Effector memory CD4-positive, alpha-beta T cell (primary cell): ENCODE measurements at regions not wholly inside any gene's neighbourhood (a gene's known extent, or its start where the extent isn't known, plus 50 kb on each side); places are given as distances from the start of the nearest gene placed in this dataset.
"Not testable (repeated sequence)": the region's sequence is repeated elsewhere in the genome, so short reads cannot be mapped to it uniquely, and the experiment has no call there.

Experiments
- DNase-seq, 3 donors: peaks; one replicate each; pipeline ENCODE4 v3.0.0-alpha.2; 2020
- H3K27ac ChIP-seq: 2 replicates; pipeline ENCODE4 v1.7.0; 2013; ENCODE audit warnings: mild to moderate bottlenecking, low read length, moderate library complexity; ENCODE audit not compliant: insufficient read depth, poor library complexity, severe bottlenecking
- H3K27me3 ChIP-seq: replicated peaks from 2 replicates; pipeline ENCODE4 v1.7.0; 2013; ENCODE audit warnings: mild to moderate bottlenecking, low read length; ENCODE audit not compliant: insufficient read depth, control insufficient read depth, poor library complexity, severe bottlenecking
- H3K36me3 ChIP-seq: 2 replicates; pipeline ENCODE4 v1.7.0; 2013; ENCODE audit warnings: mild to moderate bottlenecking, low read length, moderate library complexity; ENCODE audit not compliant: control insufficient read depth, insufficient read depth
- H3K4me1 ChIP-seq: 2 replicates; pipeline ENCODE4 v1.7.0; 2013; ENCODE audit warnings: low read length, mild to moderate bottlenecking; ENCODE audit not compliant: control insufficient read depth, insufficient read depth, poor library complexity, severe bottlenecking
- H3K4me3 ChIP-seq: 2 replicates; pipeline ENCODE4 v1.7.0; 2013; ENCODE audit warnings: low read length, low read depth, mild to moderate bottlenecking; ENCODE audit not compliant: insufficient read depth, poor library complexity, severe bottlenecking
- H3K9me3 ChIP-seq: 2 replicates; pipeline ENCODE4 v1.7.0; 2013; ENCODE audit warnings: mild to moderate bottlenecking, low read length, moderate library complexity; ENCODE audit not compliant: control insufficient read depth

GRCh38 chr5:34187441-34187840 lies 144.4 kb upstream of the C1QTNF3 start:
- H3K27ac ChIP-seq, H3K27me3 ChIP-seq, DNase-seq, H3K4me3 ChIP-seq, H3K4me1 ChIP-seq, H3K36me3 ChIP-seq, H3K9me3 ChIP-seq: not testable (repeated sequence)

- H3K4me3 ChIP-seq, H3K9me3 ChIP-seq, H3K27ac ChIP-seq, H3K36me3 ChIP-seq, H3K4me1 ChIP-seq, H3K27me3 ChIP-seq: not testable (repeated sequence)
- DNase-seq, result peak in 1 of 3 donors; percentile 37
Observed at GRCh38 chr5:34188001-34188822, 145.2 kb upstream of the C1QTNF3 start.

GRCh38 chr5:34189246-34189645 lies 146.2 kb upstream of the C1QTNF3 start:
- not testable (repeated sequence) for H3K36me3 ChIP-seq, H3K9me3 ChIP-seq, H3K4me3 ChIP-seq, H3K27ac ChIP-seq, H3K27me3 ChIP-seq, DNase-seq, H3K4me1 ChIP-seq

GRCh38 chr5:34189752-34190411 lies 146.9 kb upstream of the C1QTNF3 start:
- not testable (repeated sequence) for H3K36me3 ChIP-seq, H3K27ac ChIP-seq, H3K9me3 ChIP-seq, H3K27me3 ChIP-seq, H3K4me3 ChIP-seq, H3K4me1 ChIP-seq, DNase-seq

GRCh38 chr5:34190466-34190865 lies 147.5 kb upstream of the C1QTNF3 start:
- not testable (repeated sequence) for H3K4me1 ChIP-seq, DNase-seq

GRCh38 chr5:34191279-34191744 lies 148.3 kb upstream of the C1QTNF3 start:
- H3K4me1 ChIP-seq, H3K27ac ChIP-seq, H3K4me3 ChIP-seq, H3K27me3 ChIP-seq, DNase-seq, H3K9me3 ChIP-seq, H3K36me3 ChIP-seq: not testable (repeated sequence)

More at GRCh38 chr5:34190466-34190865, 147.5 kb upstream of the C1QTNF3 start:
- not testable (repeated sequence) for H3K9me3 ChIP-seq, H3K27me3 ChIP-seq, H3K27ac ChIP-seq, H3K36me3 ChIP-seq, H3K4me3 ChIP-seq

DNA sequence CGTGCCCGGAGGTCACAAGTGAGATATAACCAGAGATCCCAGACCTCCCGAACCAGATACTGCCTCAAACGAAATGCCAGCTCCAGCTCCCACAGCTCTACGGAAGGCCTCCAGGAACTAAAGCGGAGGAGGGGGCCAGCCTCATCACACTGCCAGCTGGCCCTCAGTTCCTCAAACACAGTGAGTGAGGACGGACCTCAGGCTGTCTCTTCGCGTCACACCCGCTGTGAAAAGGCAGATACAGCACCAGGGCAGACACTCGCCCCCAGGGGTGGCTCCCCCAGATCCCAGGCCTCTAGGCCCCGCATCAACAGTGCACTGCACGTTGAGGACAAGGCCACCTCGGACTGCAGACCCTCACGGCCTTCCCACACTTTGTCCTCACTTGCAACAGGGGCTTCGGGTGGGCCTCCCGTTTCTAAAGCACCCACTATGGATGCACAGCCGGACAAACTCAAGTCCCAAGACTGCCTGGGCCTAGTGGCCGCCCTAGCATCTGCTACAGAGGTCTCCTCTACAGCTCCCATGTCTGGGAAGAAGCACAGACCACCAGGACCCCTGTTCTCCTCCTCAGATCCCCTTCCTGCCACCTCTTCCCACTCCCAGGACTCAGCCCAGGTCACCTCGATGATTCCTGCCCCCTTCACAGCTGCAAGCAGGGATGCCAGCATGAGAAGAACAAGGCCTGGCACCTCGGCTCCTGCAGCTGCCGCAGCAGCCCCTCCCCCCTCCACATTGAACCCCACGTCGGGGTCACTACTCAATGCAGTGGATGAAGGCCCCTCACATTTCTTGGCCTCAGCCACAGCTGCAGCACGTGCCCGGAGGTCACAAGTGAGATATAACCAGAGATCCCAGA lies 149.3 kb upstream of the C1QTNF3 start:
- H3K4me3 ChIP-seq, H3K9me3 ChIP-seq, DNase-seq, H3K4me1 ChIP-seq, H3K27ac ChIP-seq, H3K36me3 ChIP-seq, H3K27me3 ChIP-seq: not testable (repeated sequence)

DNA sequence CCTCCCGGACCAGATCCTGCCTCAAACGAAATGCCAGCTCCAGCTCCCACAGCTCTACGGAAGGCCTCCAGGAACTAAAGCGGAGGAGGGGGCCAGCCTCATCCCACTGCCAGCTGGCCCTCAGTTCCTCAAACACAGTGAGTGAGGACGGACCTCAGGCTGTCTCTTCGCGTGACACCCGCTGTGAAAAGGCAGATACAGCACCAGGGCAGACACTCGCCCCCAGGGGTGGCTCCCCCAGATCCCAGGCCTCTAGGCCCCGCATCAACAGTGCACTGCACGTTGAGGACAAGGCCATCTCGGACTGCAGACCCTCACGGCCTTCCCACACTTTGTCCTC lies 149.9 kb upstream of the C1QTNF3 start:
- H3K9me3 ChIP-seq, H3K27ac ChIP-seq, H3K4me3 ChIP-seq, H3K36me3 ChIP-seq, DNase-seq, H3K27me3 ChIP-seq, H3K4me1 ChIP-seq: not testable (repeated sequence)

DNA sequence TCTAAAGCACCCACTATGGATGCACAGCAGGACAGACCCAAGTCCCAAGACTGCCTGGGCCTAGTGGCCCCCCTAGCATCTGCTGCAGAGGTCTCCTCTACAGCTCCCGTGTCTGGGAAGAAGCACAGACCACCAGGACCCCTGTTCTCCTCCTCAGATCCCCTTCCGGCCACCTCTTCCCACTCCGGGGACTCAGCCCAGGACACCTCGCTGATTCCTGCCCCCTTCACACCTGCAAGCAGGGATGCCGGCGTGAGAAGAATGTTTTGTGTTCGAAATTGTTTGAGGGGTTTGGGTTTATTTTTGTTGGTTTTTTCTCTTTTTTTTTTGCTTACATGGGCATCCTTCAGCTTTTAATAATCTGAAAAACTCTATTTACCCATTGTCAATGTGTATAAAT lies 150.3 kb upstream of the C1QTNF3 start:
- not testable (repeated sequence) for H3K36me3 ChIP-seq, H3K4me3 ChIP-seq, H3K27me3 ChIP-seq, H3K27ac ChIP-seq, H3K9me3 ChIP-seq, H3K4me1 ChIP-seq, DNase-seq

DNA sequence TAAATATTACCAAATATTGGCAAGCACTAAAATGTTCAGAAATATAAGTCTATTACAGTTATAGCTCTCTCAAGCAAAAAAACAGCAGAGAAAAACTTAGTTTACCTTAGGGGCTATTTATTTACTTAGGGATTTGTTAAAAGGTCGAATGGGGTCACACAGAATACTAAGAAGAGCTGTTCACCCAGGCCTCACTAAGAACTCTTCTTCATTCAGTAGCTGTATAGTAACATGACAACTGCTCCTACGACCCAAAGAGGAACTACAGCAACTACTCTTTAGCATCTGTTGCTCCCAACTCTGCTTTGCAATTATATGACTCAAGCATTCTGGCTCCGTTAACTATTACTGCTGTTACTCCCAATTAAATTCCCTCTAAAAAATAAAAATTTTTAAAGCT lies 150.8 kb upstream of the C1QTNF3 start:
- not testable (repeated sequence) for H3K4me1 ChIP-seq, H3K36me3 ChIP-seq, H3K4me3 ChIP-seq, H3K27ac ChIP-seq, H3K9me3 ChIP-seq, DNase-seq, H3K27me3 ChIP-seq
